Ectodermal cell (in vitro differentiated cells): ENCODE measurements at regions not wholly inside any gene's neighbourhood (a gene's known extent, or its start where the extent isn't known, plus 50 kb on each side); places are given as distances from the start of the nearest gene placed in this dataset.

Experiments used
- H3K27ac ChIP-seq: 2 replicates; pipeline ENCODE4 v1.7.0; 2013; ENCODE audit warnings: mild to moderate bottlenecking, low read depth, low read length; ENCODE audit not compliant: insufficient read depth, poor library complexity, severe bottlenecking
- H3K27me3 ChIP-seq: 2 replicates; pipeline ENCODE4 v1.7.0; 2013; ENCODE audit warnings: mild to moderate bottlenecking, low read length; ENCODE audit not compliant: insufficient read depth, control insufficient read depth, poor library complexity, severe bottlenecking
- H3K36me3 ChIP-seq: one replicate; pipeline ENCODE4 v1.7.0; 2013; ENCODE audit warnings: low read length; ENCODE audit not compliant: control insufficient read depth, insufficient read depth
- H3K4me1 ChIP-seq: one replicate; pipeline ENCODE4 v1.7.0; 2013; ENCODE audit warnings: low read length; ENCODE audit not compliant: control insufficient read depth, insufficient read depth
- H3K4me3 ChIP-seq: 2 replicates; pipeline ENCODE4 v1.7.0; 2013; ENCODE audit warnings: low read depth, low read length, control low read depth; ENCODE audit not compliant: insufficient read depth
- H3K9me3 ChIP-seq: 2 replicates; pipeline ENCODE4 v1.7.0; 2013; ENCODE audit warnings: mild to moderate bottlenecking, low read length, moderate library complexity; ENCODE audit not compliant: control insufficient read depth
- WGBS, 2 experiments: methylation state at CpG; one replicate each; pipeline ENCODE4 v1.1.7; 2013; ENCODE audit warnings: missing lambda C conversion rate in 2 of 2; 5-methylcytosine and 5-hydroxymethylcytosine counted together

DNA sequence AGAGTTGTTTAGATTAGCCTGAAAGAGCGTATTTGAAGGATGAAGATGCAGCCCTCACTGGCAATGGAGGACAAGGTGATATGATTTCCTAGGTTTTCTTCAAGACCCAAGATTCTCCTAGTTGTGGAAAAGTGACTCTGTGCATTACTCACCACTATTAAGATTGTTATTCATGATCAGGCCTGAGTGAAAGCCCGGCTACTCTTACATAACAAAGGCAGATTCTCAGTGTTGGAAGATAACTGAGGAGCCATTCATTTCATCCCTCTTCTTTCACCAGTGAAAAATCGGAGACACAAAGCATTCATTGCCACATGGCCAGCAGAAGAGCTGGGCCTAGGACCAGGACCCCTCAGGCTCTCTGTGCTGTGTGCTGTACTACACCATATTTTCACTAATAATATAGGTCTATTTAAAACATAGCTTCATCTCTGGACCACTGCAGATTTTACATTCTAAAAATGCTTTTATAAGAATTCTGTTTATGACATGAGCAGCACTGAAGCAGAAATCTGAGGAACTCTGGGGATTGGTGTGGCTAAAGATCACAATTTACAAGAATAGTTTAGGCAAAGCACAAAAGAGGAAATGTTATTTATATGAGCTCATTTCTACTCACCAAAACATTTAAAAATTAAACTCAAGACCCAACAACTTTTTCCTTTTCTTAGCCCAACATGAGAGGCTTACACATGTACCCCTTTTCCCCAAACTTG, 181.9 kb upstream of the CCN2 start:
- peak overlapping the region; percentile 17 for H3K27ac ChIP-seq
- no peak overlapping the region for H3K4me3 ChIP-seq
- WGBS, 2 experiments: 56 to 70% methylated on average over 3 of the region's 3 CpGs
- no peaks in the 10 kb centered on the region for H3K27me3 ChIP-seq
- no peaks in the 10 kb centered on the region for H3K9me3 ChIP-seq
- no peaks in the 10 kb centered on the region for H3K36me3 ChIP-seq
- H3K4me1 ChIP-seq: peaks cover 16% of the 10 kb centered on the region

DNA sequence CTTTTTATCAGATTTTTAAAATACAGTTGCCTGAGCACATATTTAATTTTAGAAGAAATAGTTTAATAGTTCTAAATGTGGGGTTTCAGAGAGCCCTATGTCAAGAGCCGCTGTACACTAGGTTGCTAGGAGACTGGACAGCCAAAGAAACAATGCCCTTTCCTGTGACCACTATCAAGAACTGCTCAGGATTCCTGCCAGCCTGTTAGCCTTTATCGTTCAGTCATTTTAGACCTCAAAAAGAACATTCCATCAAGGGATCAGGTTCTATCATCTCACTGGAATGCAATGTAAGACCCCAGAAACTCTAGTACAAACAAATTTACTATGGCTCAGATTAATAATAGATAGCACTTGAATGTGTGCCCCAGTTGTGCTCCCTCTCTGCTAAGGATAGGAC, 181.2 kb upstream of the CCN2 start:
- Histone ChIP-seq H3K4me3 (no peak overlapping the region), H3K9me3 (no peaks in the 10 kb centered on the region), H3K27me3 (no peaks in the 10 kb centered on the region), H3K36me3 (no peaks in the 10 kb centered on the region), H3K4me1 (peaks cover 16% of the 10 kb centered on the region), H3K27ac (peak overlapping the region; percentile 17)
- 76 to 85% methylated on average over 2 of the region's 2 CpGs for WGBS, 2 experiments

DNA sequence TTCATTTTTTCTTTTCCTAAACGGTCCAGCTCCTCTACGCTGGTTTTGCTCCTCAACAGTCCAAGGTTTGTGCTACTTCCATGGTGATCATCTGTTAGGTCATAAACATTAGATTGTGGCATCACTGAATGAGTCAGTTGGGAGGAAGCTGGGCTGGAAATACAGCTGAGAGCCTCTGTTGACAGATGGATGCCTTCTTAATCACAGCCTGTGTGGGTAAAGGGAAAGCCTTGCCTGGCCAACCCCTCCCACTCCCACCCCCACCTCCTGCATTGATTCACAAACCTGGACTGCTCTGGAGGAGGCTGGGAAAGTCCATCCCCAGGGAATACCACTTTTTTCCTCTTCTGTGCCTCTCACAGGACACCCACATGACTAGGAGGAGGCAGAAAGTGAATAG, 180.6 kb upstream of the CCN2 start:
- H3K36me3 ChIP-seq: no peaks in the 10 kb centered on the region
- H3K27ac ChIP-seq: no peak overlapping the region
- no peaks in the 10 kb centered on the region for H3K9me3 ChIP-seq
- peaks cover 16% of the 10 kb centered on the region for H3K4me1 ChIP-seq
- WGBS, 2 experiments: 94 to 95% methylated on average over 2 of the region's 2 CpGs
- H3K27me3 ChIP-seq: no peaks in the 10 kb centered on the region
- no peak overlapping the region for H3K4me3 ChIP-seq

DNA sequence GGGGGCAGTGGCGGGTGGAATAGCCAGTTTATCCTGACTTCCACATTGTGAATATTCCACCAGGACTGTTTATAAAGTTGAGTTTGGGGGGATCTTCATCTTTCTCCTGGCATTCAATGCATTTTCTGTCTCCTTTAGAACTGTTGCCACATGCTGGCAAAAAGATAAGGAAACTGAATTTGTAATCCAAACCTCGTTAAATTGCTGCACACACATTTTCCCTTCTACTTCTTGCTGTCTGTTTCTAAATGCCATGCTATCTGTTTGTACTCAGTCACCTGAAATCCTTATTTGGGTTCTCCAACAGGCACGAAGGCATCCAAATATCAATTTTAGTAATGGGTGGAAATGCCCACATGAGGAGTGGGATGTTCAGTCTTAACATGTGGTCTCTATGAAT, 180.2 kb upstream of the CCN2 start:
- Histone ChIP-seq H3K4me3 (no peak overlapping the region), H3K9me3 (no peaks in the 10 kb centered on the region), H3K27ac (no peak overlapping the region), H3K36me3 (no peaks in the 10 kb centered on the region), H3K4me1 (peaks cover 16% of the 10 kb centered on the region), H3K27me3 (no peaks in the 10 kb centered on the region)
- 88 to 91% methylated on average over 3 of the region's 3 CpGs for WGBS, 2 experiments

DNA sequence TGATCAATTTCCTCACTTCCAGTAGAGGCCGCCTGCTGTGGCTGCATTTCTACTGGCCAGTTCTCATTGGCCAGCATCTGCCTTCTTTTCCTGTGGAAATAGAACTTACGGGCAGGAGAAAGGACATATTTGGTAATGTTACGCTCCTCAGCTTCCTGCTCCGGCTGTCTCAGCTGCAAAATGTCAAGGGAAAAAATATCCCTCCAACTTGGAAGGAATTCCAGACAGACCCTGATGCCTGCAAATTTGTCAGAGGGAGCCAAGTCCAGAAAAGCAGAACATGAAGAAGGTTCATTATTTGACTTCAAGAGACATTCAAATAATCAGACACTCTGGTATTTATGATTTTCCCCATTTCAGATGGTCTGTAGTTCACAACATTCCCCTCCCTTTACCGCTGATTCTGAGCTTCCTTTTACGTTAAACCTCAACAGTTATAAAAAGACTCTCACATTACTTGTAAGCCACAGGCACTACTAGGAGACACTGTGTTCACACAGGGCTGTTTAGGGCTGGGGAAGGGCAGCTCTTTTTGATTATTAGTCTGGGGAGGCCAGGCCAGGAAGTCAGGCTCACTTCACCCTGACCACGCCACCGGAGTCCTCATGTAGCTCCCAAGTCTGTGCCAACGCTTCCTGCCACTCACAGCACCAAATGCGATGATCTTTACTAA, 179.6 kb upstream of the CCN2 start:
- no peak overlapping the region for H3K4me3 ChIP-seq

DNA sequence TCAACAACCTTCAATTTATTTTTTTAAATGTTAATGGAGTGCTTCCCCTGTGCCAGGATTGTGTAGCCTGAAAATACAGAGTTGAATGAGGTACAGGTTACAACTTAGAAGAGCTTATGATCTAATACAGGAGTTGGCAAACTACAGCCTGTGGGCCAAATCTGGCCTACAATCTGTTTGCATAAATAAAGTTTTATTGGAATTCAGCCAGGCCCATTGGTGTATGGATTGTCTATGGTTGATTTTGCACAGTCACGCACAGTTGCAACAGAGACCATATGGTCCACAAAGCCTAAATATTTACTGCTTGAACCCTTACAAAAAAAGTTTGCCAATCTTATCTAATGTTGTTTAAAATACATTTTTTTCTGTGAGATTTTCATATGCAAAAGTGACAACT, 177.3 kb upstream of the CCN2 start:
- peaks cover 16% of the 10 kb centered on the region for H3K4me1 ChIP-seq
- no peak overlapping the region for H3K4me3 ChIP-seq
- 100% methylated on average over 1 of the region's 1 CpG; no CpG with 5 or more reads in 1 of the 2 experiments for WGBS, 2 experiments
- no peaks in the 10 kb centered on the region for H3K36me3 ChIP-seq
- no peaks in the 10 kb centered on the region for H3K9me3 ChIP-seq
- no peak overlapping the region for H3K27ac ChIP-seq
- H3K27me3 ChIP-seq: no peaks in the 10 kb centered on the region

More for the DNA sequence above, 179.6 kb upstream of the CCN2 start:
- Histone ChIP-seq H3K4me1 (peaks cover 16% of the 10 kb centered on the region), H3K9me3 (no peaks in the 10 kb centered on the region), H3K36me3 (no peaks in the 10 kb centered on the region), H3K27me3 (no peaks in the 10 kb centered on the region), H3K27ac (no peak overlapping the region)
- WGBS, 2 experiments: 92 to 93% methylated on average over 10 of the region's 10 CpGs

DNA sequence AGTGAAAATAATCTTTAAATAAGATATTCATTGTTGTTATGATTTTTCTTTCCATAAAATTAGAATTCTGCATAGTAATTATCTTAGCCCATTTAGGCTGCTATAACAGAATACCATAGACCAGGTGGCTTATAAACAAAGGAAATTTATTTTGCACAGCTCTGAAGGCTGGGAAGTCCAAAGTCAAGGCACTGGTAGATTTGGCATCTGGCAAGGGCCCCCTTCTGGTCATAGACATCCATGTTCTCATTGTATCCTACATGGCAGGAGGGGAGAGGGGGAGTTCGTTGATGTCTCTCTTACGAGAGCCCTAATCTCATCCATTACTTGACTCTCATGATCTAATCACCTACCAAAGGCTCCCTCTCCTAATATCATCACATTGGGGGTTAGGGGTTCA, 175.0 kb upstream of the CCN2 start:
- Histone ChIP-seq H3K27me3 (no peaks in the 10 kb centered on the region), H3K36me3 (no peaks in the 10 kb centered on the region), H3K9me3 (no peaks in the 10 kb centered on the region), H3K4me3 (no peak overlapping the region), H3K4me1 (no peaks in the 10 kb centered on the region), H3K27ac (no peak overlapping the region)
- WGBS, 2 experiments: no CpG with 5 or more reads among the region's 2 CpGs

DNA sequence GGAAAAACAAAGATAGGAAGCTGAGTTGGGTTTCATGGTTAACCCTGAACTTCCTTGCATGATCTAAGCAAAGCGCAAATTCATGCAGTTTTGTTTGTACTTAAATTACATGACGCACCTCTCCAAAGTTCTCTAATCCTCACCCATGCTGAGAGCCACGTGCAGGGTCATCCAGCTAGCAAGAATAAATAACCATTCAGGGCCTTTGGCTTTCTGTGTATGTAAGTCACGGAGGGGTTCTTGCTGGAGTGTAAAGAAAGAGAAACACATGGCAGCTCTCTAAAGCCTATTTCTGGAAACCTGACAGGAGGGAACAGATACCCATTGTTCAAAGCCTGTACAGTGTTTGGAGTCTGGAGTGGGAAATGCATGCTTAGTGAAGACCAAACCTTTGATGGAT, 171.7 kb upstream of the CCN2 start:
- Histone ChIP-seq H3K27me3 (no peaks in the 10 kb centered on the region), H3K4me3 (no peak overlapping the region), H3K27ac (no peak overlapping the region), H3K9me3 (no peaks in the 10 kb centered on the region), H3K4me1 (no peaks in the 10 kb centered on the region), H3K36me3 (no peaks in the 10 kb centered on the region)
- WGBS, 2 experiments: 81 to 91% methylated on average over 4 of the region's 4 CpGs

DNA sequence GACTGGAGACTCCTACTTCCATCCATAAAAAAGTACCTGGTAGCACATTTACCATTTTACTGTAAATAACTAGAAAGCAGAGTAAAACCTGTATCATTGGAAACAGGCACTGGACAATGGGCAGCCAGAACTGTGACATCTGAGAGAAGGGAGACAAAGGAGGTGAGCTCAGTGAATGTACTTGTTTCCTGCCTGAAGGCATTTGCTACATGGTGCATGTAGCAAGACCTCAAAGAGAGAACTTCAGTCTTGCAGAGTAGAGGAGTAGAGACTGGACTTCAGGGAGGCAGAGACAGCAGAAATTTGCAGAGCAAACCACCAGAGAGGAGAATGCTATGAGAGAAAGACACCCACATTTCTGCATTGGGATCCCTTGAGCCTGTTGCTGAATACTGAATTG, 171.0 kb upstream of the CCN2 start:
- Histone ChIP-seq H3K27ac (no peak overlapping the region), H3K27me3 (no peaks in the 10 kb centered on the region), H3K36me3 (no peaks in the 10 kb centered on the region), H3K4me1 (no peaks in the 10 kb centered on the region), H3K9me3 (no peaks in the 10 kb centered on the region), H3K4me3 (no peak overlapping the region)

DNA sequence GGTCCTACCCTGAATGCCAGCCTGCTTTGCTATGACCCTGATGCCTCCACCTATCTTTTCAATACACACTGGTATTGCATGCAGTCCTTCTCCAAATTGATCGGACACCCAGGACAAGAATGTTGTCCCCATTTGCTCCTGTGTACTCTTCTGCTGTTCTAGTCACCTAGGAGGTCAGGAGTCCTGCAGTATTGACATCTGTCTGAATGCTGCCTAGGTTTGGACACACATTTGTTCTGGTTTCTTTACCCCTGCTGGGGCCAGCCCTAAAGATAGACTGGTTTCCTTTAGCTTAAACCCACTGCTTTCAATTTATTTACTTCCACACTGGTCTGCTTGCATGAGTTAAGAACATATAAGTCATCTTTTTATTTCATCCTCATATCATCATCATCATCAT, 167.0 kb upstream of the CCN2 start:
- no peaks in the 10 kb centered on the region for H3K36me3 ChIP-seq
- H3K9me3 ChIP-seq: no peaks in the 10 kb centered on the region
- no peak overlapping the region for H3K4me3 ChIP-seq
- no peaks in the 10 kb centered on the region for H3K4me1 ChIP-seq
- H3K27ac ChIP-seq: no peak overlapping the region
- WGBS, 2 experiments: 90 to 92% methylated on average over 1 of the region's 1 CpG
- H3K27me3 ChIP-seq: no peaks in the 10 kb centered on the region
